ENCODE measurements at regions not wholly inside any gene's neighbourhood (a gene's known extent, or its start where the extent isn't known, plus 50 kb on each side); places are given as distances from the start of the nearest gene placed in this dataset.

DNA sequence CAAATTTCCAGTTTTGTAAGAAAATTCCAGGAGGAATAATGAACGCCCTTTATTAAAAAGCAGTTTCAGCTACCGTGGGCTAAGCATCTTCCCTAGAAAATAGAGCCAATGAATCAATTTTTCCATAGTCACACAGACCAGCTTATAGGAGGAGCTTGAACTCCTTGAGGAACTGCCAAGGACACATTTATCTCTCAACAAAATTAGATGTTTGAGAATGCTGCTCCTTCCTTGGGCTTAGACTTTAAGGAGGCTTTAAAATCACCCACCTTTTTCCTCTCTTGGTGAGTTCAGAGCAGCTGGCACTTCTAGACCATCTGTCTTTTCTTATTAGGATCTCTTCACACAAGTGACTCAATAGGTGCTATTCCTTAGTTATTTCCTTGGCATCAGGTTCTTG is 588.0 kb downstream of the SQOR start:
- WGBS (ENCODE audit: insufficient coverage, insufficient replicate concordance, low lambda C conversion rate, missing lambda C conversion rate), result 16% methylated on average over 2 of the region's 2 CpGs
- Histone ChIP-seq H4K20me1 (ENCODE audit: control insufficient read depth, insufficient read depth) (no peaks in the 10 kb centered on the region), H3K27ac (ENCODE audit: control insufficient read depth, insufficient read depth) (no peak overlapping the region), H3K9me3 (replicated peaks; ENCODE audit: control insufficient read depth, insufficient read depth, low read length) (no peaks in the 10 kb centered on the region), H3K27me3 (replicated peaks in 1 of 2; ENCODE audit: control insufficient read depth in 2 of 2, insufficient read depth in 2 of 2, low read length in 1 of 2) (no peaks in the 10 kb centered on the region), H3K36me3 (ENCODE audit: control insufficient read depth in 2 of 2, insufficient read depth in 2 of 2, low read length in 1 of 2) (no peaks in the 10 kb centered on the region), H3K4me2 (ENCODE audit: control insufficient read depth, insufficient read depth) (no peak overlapping the region), H3K9ac (ENCODE audit: control insufficient read depth, insufficient read depth, low read length) (no peak overlapping the region), H3K4me1 (ENCODE audit: control insufficient read depth, insufficient read depth, low read length) (no peaks in the 10 kb centered on the region), H2AFZ (ENCODE audit: control insufficient read depth, low read depth, low read length) (no peak overlapping the region), H3K79me2 (ENCODE audit: control insufficient read depth, insufficient read depth, low read length) (no peaks in the 10 kb centered on the region), H3K4me3 (no peak overlapping the region)
- FAIRE-seq (no peak), DNase-seq (ENCODE audit: low read depth, low spot score) (no peak), ATAC-seq (no peak)
- in situ Hi-C loops (cut with MboI), result no loop called here
- no TSS peak for BruUV-seq (replicated peaks)
- POLR2A ChIA-PET, result no interaction called here
- RAD21 ChIA-PET (ENCODE audit: unreplicated experiment), result no interaction called here
- SMC1A ChIA-PET (ENCODE audit: uncharacterized antibody, unreplicated experiment), result no interaction called here
- TF ChIP-seq NFXL1 (IDR thresholded peaks at IDR 0.05; ENCODE audit: borderline replicate concordance) (no peak), RFX5 (IDR thresholded peaks at IDR 0.05; ENCODE audit: low read depth, low read length) (no peak), RELA (IDR thresholded peaks at IDR 0.05; ENCODE audit: borderline replicate concordance, partially characterized antibody) (no peak), TCF3 (IDR thresholded peaks at IDR 0.05; ENCODE audit: borderline replicate concordance, insufficient read depth, low read depth, low read length) (no peak), ATF7 (IDR thresholded peaks at IDR 0.05; ENCODE audit: low read depth) (no peak), MYC (IDR thresholded peaks at IDR 0.05; ENCODE audit: insufficient read depth, insufficient read length, insufficient replicate concordance, low read length, severe bottlenecking) (no peak), WRNIP1 (IDR thresholded peaks at IDR 0.05; ENCODE audit: borderline replicate concordance, low read depth, low read length) (no peak)
- TF ChIP-seq, protein P1, sequence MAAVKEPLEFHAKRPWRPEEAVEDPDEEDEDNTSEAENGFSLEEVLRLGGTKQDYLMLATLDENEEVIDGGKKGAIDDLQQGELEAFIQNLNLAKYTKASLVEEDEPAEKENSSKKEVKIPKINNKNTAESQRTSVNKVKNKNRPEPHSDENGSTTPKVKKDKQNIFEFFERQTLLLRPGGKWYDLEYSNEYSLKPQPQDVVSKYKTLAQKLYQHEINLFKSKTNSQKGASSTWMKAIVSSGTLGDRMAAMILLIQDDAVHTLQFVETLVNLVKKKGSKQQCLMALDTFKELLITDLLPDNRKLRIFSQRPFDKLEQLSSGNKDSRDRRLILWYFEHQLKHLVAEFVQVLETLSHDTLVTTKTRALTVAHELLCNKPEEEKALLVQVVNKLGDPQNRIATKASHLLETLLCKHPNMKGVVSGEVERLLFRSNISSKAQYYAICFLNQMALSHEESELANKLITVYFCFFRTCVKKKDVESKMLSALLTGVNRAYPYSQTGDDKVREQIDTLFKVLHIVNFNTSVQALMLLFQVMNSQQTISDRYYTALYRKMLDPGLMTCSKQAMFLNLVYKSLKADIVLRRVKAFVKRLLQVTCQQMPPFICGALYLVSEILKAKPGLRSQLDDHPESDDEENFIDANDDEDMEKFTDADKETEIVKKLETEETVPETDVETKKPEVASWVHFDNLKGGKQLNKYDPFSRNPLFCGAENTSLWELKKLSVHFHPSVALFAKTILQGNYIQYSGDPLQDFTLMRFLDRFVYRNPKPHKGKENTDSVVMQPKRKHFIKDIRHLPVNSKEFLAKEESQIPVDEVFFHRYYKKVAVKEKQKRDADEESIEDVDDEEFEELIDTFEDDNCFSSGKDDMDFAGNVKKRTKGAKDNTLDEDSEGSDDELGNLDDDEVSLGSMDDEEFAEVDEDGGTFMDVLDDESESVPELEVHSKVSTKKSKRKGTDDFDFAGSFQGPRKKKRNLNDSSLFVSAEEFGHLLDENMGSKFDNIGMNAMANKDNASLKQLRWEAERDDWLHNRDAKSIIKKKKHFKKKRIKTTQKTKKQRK (IDR thresholded peaks at IDR 0.05; ENCODE audit: low read depth, low read length), result no peak
- TF ChIP-seq, protein P2, sequence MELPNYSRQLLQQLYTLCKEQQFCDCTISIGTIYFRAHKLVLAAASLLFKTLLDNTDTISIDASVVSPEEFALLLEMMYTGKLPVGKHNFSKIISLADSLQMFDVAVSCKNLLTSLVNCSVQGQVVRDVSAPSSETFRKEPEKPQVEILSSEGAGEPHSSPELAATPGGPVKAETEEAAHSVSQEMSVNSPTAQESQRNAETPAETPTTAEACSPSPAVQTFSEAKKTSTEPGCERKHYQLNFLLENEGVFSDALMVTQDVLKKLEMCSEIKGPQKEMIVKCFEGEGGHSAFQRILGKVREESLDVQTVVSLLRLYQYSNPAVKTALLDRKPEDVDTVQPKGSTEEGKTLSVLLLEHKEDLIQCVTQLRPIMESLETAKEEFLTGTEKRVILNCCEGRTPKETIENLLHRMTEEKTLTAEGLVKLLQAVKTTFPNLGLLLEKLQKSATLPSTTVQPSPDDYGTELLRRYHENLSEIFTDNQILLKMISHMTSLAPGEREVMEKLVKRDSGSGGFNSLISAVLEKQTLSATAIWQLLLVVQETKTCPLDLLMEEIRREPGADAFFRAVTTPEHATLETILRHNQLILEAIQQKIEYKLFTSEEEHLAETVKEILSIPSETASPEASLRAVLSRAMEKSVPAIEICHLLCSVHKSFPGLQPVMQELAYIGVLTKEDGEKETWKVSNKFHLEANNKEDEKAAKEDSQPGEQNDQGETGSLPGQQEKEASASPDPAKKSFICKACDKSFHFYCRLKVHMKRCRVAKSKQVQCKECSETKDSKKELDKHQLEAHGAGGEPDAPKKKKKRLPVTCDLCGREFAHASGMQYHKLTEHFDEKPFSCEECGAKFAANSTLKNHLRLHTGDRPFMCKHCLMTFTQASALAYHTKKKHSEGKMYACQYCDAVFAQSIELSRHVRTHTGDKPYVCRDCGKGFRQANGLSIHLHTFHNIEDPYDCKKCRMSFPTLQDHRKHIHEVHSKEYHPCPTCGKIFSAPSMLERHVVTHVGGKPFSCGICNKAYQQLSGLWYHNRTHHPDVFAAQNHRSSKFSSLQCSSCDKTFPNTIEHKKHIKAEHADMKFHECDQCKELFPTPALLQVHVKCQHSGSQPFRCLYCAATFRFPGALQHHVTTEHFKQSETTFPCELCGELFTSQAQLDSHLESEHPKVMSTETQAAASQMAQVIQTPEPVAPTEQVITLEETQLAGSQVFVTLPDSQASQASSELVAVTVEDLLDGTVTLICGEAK (IDR thresholded peaks at IDR 0.05; ENCODE audit: borderline replicate concordance), result no peak
- intact Hi-C loops (cut with micrococcal nuclease; ENCODE audit: unreplicated experiment), result no loop called here
- CTCF ChIA-PET, result no interaction called here

Measured in GM12878 (cell line).